ENCODE measurements at regions not wholly inside any gene's neighbourhood (a gene's known extent, or its start where the extent isn't known, plus 50 kb on each side); places are given as distances from the start of the nearest gene placed in this dataset.
"Not testable (repeated sequence)": the region's sequence is repeated elsewhere in the genome, so short reads cannot be mapped to it uniquely, and the experiment has no call there.

GRCh38 chr9:80504601-80505230, 933.0 kb downstream of the TLE4 start:
- intact Hi-C loops (cut with DNase I), result no loop called here
- DNase-seq (ENCODE audit: low spot score), result no peak

- no peak for DNase-seq (ENCODE audit: low spot score)
- intact Hi-C loops (cut with DNase I), result no loop called here
Observed at GRCh38 chr9:80503671-80504281, 932.0 kb downstream of the TLE4 start.

GRCh38 chr9:80502306-80502705, 930.5 kb downstream of the TLE4 start:
- intact Hi-C loops (cut with DNase I), result no loop called here
- DNase-seq (ENCODE audit: low spot score), result no peak

- intact Hi-C loops (cut with DNase I), result no loop called here
- DNase-seq (ENCODE audit: low spot score), result no peak
Observed at GRCh38 chr9:80501635-80502034, 929.9 kb downstream of the TLE4 start.

GRCh38 chr9:80500300-80500699, 928.5 kb downstream of the TLE4 start:
- no peak for DNase-seq (ENCODE audit: low spot score)
- intact Hi-C loops (cut with DNase I), result no loop called here

GRCh38 chr9:80498001-80498555, 926.3 kb downstream of the TLE4 start:
- no peak for DNase-seq (ENCODE audit: low spot score)
- intact Hi-C loops (cut with DNase I), result no loop called here

GRCh38 chr9:80496901-80497556, 925.3 kb downstream of the TLE4 start:
- DNase-seq (ENCODE audit: low spot score), result no peak
- intact Hi-C loops (cut with DNase I), result no loop called here

DNA sequence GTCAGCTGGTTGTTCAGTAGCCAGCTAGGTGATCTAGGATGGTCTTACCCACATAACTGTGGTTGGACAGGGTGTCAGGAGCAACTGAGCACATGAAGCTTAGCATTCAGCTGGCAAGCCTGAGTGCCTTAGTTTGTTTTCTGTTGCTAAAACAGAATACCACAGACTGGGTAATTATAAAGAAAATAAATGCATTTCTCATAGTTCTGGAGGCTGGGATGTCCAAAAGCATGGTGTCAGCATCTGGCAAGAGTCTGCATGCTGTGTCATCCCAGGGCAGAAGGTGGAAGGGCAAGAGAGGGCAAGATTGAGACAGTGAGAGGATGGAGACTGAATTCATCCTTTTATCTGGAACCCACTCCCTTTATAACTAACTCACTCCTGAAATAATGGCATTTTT, 921.5 kb downstream of the TLE4 start:
- intact Hi-C loops (cut with DNase I), result no loop called here
- no peak for DNase-seq (ENCODE audit: low spot score)

- no peak for DNase-seq (ENCODE audit: low spot score)
- intact Hi-C loops (cut with DNase I), result no loop called here
Observed at GRCh38 chr9:80492221-80492620, 920.5 kb downstream of the TLE4 start.

GRCh38 chr9:80491086-80491696, 919.4 kb downstream of the TLE4 start:
- no peak for DNase-seq (ENCODE audit: low spot score)
- intact Hi-C loops (cut with DNase I), result no loop called here

GRCh38 chr9:80489329-80489728, 917.6 kb downstream of the TLE4 start:
- intact Hi-C loops (cut with DNase I), result no loop called here
- no peak for DNase-seq (ENCODE audit: low spot score)

GRCh38 chr9:80485420-80486250, 913.9 kb downstream of the TLE4 start:
- intact Hi-C loops (cut with DNase I), result no loop called here
- DNase-seq (ENCODE audit: low spot score), result no peak

GRCh38 chr9:80482251-80482650, 910.5 kb downstream of the TLE4 start:
- intact Hi-C loops (cut with DNase I); DNase-seq (ENCODE audit: low spot score): not testable (repeated sequence)

GRCh38 chr9:80467632-80468031, 895.9 kb downstream of the TLE4 start:
- no peak for DNase-seq (ENCODE audit: low spot score)
- intact Hi-C loops (cut with DNase I), result no loop called here

GRCh38 chr9:80465556-80465955, 893.8 kb downstream of the TLE4 start:
- DNase-seq (ENCODE audit: low spot score), result no peak
- intact Hi-C loops (cut with DNase I), result no loop called here

- intact Hi-C loops (cut with DNase I), result no loop called here
- no peak for DNase-seq (ENCODE audit: low spot score)
Observed at GRCh38 chr9:80449513-80449912, 877.7 kb downstream of the TLE4 start.

DNA sequence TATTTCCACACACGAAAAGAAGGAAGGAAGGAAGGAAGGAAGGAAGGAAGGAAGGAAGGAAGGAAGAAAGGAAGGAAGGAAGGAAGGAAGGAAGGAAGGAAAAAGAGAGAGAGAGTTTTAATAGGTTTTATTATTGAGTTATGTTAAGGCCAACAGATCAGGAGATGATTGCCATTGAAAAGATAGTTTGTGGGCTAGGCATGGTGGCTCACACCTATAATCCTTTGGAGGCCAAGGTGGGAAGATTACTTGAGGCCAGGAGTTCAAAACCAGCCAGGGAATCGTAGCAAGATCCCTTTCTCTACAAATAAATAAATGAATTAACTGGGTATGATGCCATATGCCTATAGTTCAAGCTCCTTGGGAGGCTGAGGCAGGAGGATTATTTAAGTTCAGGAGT, 877.2 kb downstream of the TLE4 start:
- intact Hi-C loops (cut with DNase I), result no loop called here

GRCh38 chr9:80447876-80448275, 876.1 kb downstream of the TLE4 start:
- DNase-seq (ENCODE audit: low spot score), result no peak
- intact Hi-C loops (cut with DNase I), result no loop called here

More for the DNA sequence above, 877.2 kb downstream of the TLE4 start:
- DNase-seq (ENCODE audit: low spot score), result no peak

- intact Hi-C loops (cut with DNase I), result no loop called here
- no peak for DNase-seq (ENCODE audit: low spot score)
Observed at GRCh38 chr9:80440724-80441123, 869.0 kb downstream of the TLE4 start.
